Ascending aorta (tissue), 2 donors: ENCODE measurements at regions not wholly inside any gene's neighbourhood (a gene's known extent, or its start where the extent isn't known, plus 50 kb on each side); places are given as distances from the start of the nearest gene placed in this dataset.
A peak's percentile ranks its signal among the peaks of the same experiment; 100 is the strongest.

Experiments used
- DNase-seq, 2 donors: peaks; one replicate each; pipeline ENCODE4 v3.0.0-alpha.2; 2019; ENCODE audit warnings: low spot score in 2 of 2
- H3K27ac ChIP-seq, 2 donors: fragments of 200-600 bp; sonication (generic); one replicate each; pipeline ENCODE4 v1.5.1; 2016 to 2017; ENCODE audit warnings: mild to moderate bottlenecking in 1 of 2
- H3K27me3 ChIP-seq: fragments of 200-600 bp; sonication (generic); one replicate; pipeline ENCODE4 v1.5.1; 2017
- H3K36me3 ChIP-seq, 2 donors: fragments of 200-600 bp; sonication (generic); one replicate each; pipeline ENCODE4 v1.5.1; 2016
- H3K4me1 ChIP-seq, 2 donors: fragments of 200-600 bp; sonication (generic); one replicate each; pipeline ENCODE4 v1.5.1; 2016 to 2017; ENCODE audit warnings: mild to moderate bottlenecking in 1 of 2
- H3K4me3 ChIP-seq, 2 donors: fragments of 200-600 bp; sonication (generic); one replicate each; pipeline ENCODE4 v1.5.1; 2016 to 2017; ENCODE audit warnings: mild to moderate bottlenecking in 1 of 2
- H3K9me3 ChIP-seq, 2 donors: fragments of 200-600 bp; sonication (generic); one replicate each; pipeline ENCODE4 v1.5.1; 2016
- intact Hi-C: fragments of 100-400 bp; cut with DNase I; formaldehyde crosslinking; loops from one replicate; pipeline ENCODE4 v1.15.1; 2023
- TF ChIP-seq, protein P1 (sequence below), 3 experiments: fragments of 200-600 bp in 2 of 3; fragments of 450-650 bp in 1 of 3; sonication (generic) in 2 of 3; IDR thresholded peaks; one replicate each; pipeline ENCODE4 v1.5.1; 2016 to 2019; ENCODE audit warnings: antibody characterized with exemption in 3 of 3, mild to moderate bottlenecking in 1 of 3, moderate library complexity in 1 of 3

DNA sequence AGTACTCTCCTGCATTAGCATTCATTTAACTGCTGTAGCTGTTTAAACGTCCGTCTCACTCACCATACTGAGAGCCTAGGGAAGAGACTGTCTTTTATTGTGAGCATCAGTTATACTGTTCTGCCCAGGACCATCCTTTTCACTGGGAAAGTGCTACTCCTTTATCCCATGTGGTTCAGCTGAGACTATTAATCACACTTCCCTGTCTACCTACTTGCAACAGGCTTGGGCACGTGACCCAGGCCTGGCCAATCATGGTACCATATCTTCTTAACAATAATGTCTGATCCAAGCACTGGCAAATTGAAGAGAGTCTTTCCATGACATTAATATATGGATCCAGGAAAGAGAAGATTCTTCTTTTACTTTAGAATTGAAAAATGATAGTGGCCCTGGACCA, 108.1 kb downstream of the TM2D1 start:
- Histone ChIP-seq H3K4me1 (no peaks in the 10 kb centered on the region), H3K27ac (no peak overlapping the region), H3K4me3 (no peak overlapping the region), H3K36me3 (no peaks in the 10 kb centered on the region), H3K27me3 (no peaks in the 10 kb centered on the region), H3K9me3 (no peaks in the 10 kb centered on the region)
- intact Hi-C loops, result no loop called here
- TF ChIP-seq, protein P1, sequence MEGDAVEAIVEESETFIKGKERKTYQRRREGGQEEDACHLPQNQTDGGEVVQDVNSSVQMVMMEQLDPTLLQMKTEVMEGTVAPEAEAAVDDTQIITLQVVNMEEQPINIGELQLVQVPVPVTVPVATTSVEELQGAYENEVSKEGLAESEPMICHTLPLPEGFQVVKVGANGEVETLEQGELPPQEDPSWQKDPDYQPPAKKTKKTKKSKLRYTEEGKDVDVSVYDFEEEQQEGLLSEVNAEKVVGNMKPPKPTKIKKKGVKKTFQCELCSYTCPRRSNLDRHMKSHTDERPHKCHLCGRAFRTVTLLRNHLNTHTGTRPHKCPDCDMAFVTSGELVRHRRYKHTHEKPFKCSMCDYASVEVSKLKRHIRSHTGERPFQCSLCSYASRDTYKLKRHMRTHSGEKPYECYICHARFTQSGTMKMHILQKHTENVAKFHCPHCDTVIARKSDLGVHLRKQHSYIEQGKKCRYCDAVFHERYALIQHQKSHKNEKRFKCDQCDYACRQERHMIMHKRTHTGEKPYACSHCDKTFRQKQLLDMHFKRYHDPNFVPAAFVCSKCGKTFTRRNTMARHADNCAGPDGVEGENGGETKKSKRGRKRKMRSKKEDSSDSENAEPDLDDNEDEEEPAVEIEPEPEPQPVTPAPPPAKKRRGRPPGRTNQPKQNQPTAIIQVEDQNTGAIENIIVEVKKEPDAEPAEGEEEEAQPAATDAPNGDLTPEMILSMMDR (IDR thresholded peaks at IDR 0.05), result no peak
- DNase-seq, result no peak

DNA sequence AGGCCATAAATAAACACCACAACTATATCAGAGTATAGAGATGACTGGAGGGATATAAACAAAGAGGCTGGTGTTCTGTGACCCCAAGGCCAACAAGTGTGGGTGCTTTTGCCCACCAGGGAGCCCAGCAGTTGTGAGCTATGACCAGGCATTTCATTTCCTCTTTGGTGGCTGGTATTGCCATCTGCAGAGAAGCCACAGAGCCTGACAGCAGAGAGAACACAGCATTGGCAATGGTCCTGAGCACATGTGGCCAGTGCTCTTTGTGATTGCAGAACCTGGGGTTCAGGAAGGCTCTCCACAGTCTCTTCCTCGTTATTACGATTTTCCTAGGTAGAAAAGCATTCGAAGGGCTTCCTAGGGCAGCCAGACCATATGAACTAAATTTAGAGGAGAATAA, 112.3 kb downstream of the TM2D1 start:
- Histone ChIP-seq H3K4me3 (no peak overlapping the region), H3K36me3 (no peaks in the 10 kb centered on the region), H3K27ac (no peak overlapping the region), H3K4me1 (peaks cover 0 to under 1% of the 10 kb centered on the region in 2 donors), H3K27me3 (no peaks in the 10 kb centered on the region), H3K9me3 (no peaks in the 10 kb centered on the region)
- DNase-seq, result no peak
- intact Hi-C loops, result no loop called here
- TF ChIP-seq, protein P1 (IDR thresholded peaks at IDR 0.05), result no peak

DNA sequence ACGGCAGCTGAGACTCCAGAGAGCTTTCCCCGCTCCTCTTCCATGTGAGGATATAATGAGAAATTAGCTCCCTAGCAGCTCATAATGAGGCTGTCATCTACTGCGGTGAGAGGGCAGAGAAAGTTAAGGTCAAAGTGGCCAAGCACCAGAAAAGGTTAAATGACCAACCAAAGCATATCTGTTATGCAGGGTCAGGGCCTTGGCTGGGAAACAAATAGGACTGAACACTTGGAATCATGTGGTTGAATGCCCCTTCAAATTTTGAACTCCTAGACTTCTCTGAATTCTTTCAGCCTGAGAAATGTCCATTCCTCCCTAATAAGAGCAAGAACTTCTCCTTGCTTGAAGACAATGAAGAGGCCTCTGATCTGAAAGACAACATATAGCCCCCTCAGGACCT, 115.9 kb downstream of the TM2D1 start:
- intact Hi-C loops, result loop anchor here (5.0 to 10.0 kb wide), 7 partner anchors 116 to 634 kb away; partner anchors contain the start of gene TM2D1
- TF ChIP-seq, protein P1 (IDR thresholded peaks at IDR 0.05), result no peak
- H3K4me3 ChIP-seq, result no peak overlapping the region
- H3K27ac ChIP-seq, result no peak overlapping the region
- H3K36me3 ChIP-seq, result no peaks in the 10 kb centered on the region
- no peaks in the 10 kb centered on the region for H3K27me3 ChIP-seq
- no peaks in the 10 kb centered on the region for H3K9me3 ChIP-seq
- no peak for DNase-seq
- peaks cover 4 to 19% of the 10 kb centered on the region in 2 donors for H3K4me1 ChIP-seq

DNA sequence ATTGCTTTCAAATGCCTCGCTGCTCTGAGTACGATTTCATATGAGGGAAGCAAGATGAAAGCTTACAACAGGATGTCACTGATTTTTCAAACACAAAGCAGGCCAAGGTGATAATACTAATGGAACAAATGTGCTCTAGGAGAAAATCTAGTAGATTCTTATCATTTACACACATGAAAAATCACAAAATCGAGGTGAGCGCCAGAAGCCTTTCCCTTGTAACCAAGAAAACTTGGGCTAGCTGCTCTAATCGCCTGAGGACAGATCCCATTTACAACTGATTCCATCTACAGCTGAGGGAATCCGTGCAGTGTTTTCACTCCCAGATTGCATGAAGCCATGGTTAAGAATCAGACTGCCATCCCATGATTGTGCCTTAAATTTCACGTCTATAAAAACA, 117.5 kb downstream of the TM2D1 start:
- peaks cover 4 to 19% of the 10 kb centered on the region in 2 donors for H3K4me1 ChIP-seq
- H3K4me3 ChIP-seq, result no peak overlapping the region
- intact Hi-C loops, result loop anchor here (5.0 to 10.0 kb wide), 7 partner anchors 117 to 633 kb away; partner anchors contain the start of gene TM2D1
- H3K36me3 ChIP-seq, result no peaks in the 10 kb centered on the region
- TF ChIP-seq, protein P1 (IDR thresholded peaks at IDR 0.05), result no peak
- peak overlapping the region; percentile 91 to 94 for H3K27ac ChIP-seq
- DNase-seq, result no peak
- H3K27me3 ChIP-seq, result no peaks in the 10 kb centered on the region
- H3K9me3 ChIP-seq, result no peaks in the 10 kb centered on the region

DNA sequence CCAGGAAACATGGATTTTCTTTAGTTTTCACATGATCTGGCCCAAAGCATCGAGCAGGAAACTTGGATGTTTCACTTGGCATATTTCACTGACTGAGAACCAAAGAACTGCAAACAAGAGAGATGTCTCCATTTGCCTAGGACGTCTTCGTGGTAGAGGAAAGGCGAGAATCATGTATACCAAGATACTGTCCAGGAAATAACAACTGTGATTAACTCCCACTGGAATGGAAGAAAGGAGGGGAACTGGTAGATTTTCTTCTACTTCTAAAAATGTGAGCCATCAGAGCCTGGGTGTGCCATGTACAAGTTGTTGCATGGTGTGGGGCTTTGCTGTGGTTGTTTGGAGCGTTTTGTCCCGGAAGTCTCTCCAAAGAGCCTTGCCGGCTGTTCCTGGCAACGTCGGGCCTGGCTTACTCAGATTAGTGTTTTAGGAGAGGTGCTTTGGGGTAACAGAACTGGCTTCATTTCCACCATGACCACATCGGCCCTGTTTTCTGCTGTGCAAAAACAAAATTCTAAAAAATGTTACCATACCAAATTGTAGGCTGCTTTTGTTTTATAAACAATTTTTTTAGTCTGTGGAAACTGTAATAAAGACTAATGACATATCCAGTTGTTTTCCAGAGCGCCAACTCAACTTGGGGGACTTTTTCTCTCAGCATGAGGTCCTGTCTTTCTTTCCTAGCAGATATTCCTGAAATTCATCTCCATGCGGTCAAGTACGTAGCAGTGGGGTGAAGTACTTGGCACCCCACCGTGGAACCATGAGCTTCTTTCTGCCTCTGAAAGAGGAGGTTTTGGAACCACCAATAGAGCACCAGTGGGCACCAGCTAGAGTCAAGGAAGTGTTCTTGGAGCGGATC, 118.3 kb downstream of the TM2D1 start:
- H3K36me3 ChIP-seq, result no peaks in the 10 kb centered on the region
- intact Hi-C loops, result loop anchor here (1.0 to 10.0 kb wide), 8 partner anchors 32 to 632 kb away; partner anchors contain the start of gene TM2D1
- TF ChIP-seq, protein P1 (IDR thresholded peaks at IDR 0.05), result no peak
- peak overlapping the region; percentile 91 to 94 for H3K27ac ChIP-seq
- DNase-seq, result peak; percentile 76 to 95
- H3K4me3 ChIP-seq, result peak overlapping the region in 1 of 2 donors; percentile 51
- H3K4me1 ChIP-seq, result peaks cover 4 to 19% of the 10 kb centered on the region in 2 donors
- H3K27me3 ChIP-seq, result no peaks in the 10 kb centered on the region
- H3K9me3 ChIP-seq, result no peaks in the 10 kb centered on the region
